GM12878 (cell line): ENCODE measurements at regions not wholly inside any gene's neighbourhood (a gene's known extent, or its start where the extent isn't known, plus 50 kb on each side); places are given as distances from the start of the nearest gene placed in this dataset.

Experiments
- ATAC-seq: fragments of 200-7000 bp; cut with Tn5 transposase; 3 replicates; pipeline ENCODE4 v1.9.1; 2020; ENCODE audit warnings: mild to moderate bottlenecking, moderate library complexity
- BruUV-seq: library from RNA; stranded (reverse); fragments of 400-500 nt; replicated peaks from 2 replicates; lab custom pipeline; 2021; lab: Mats Ljungman, UMichigan
- CTCF ChIA-PET: fragments of 300-600 bp; sonication (Branson Sonifier 250); formaldehyde crosslinking; extraction: SDS; loops from one replicate; lab custom pipeline; 2021; ENCODE audit warnings: inconsistent platforms; lab: Yijun Ruan, JAX
- POLR2A ChIA-PET: fragments of 350-600 bp; formaldehyde crosslinking; extraction: SDS; loops from one replicate; lab custom pipeline; 2021; ENCODE audit warnings: inconsistent platforms; lab: Charles Lee
- RAD21 ChIA-PET: fragments of 300-600 bp; sonication (Branson Sonifier 250); formaldehyde crosslinking; loops from one replicate; lab custom pipeline; 2023; ENCODE audit warnings: antibody characterized with exemption; ENCODE audit not compliant: unreplicated experiment; lab: Charles Lee
- SMC1A ChIA-PET: fragments of 300-600 bp; sonication (Branson Sonifier 250); formaldehyde crosslinking; loops from one replicate; lab custom pipeline; 2023; ENCODE audit not compliant: unreplicated experiment, uncharacterized antibody; lab: Charles Lee
- DNase-seq: peaks from one replicate; pipeline ENCODE4 v3.0.0-alpha.2; 2011; ENCODE audit warnings: low read depth, low spot score
- FAIRE-seq: peaks from 3 replicates; lab custom pipeline; 2011; peaks lifted over from hg19 to GRCh38; lab: Jason Lieb, UNC
- H2AFZ ChIP-seq: 2 replicates; pipeline ENCODE4 v1.6.0; 2011; ENCODE audit warnings: low read depth, low read length, control low read depth; ENCODE audit not compliant: control insufficient read depth
- H3K27ac ChIP-seq: 2 replicates; pipeline ENCODE4 v1.5.1; 2011; ENCODE audit warnings: control low read depth; ENCODE audit not compliant: control insufficient read depth, insufficient read depth
- H3K27me3 ChIP-seq, 2 experiments: replicated peaks in 1 of 2; 2 replicates each; pipeline versions ENCODE4 v1.6.0 to v1.6.1; 2011; ENCODE audit warnings: low read length in 1 of 2; ENCODE audit not compliant: control insufficient read depth in 2 of 2, insufficient read depth in 2 of 2
- H3K36me3 ChIP-seq, 2 experiments: 2 replicates each; pipeline ENCODE4 v1.5.1; 2011; ENCODE audit warnings: low read length in 1 of 2; ENCODE audit not compliant: control insufficient read depth in 2 of 2, insufficient read depth in 2 of 2
- H3K4me1 ChIP-seq: 2 replicates; pipeline ENCODE4 v1.6.1; 2011; ENCODE audit warnings: mild to moderate bottlenecking, low read length, moderate library complexity, mixed read lengths; ENCODE audit not compliant: control insufficient read depth, insufficient read depth
- H3K4me2 ChIP-seq: 2 replicates; pipeline ENCODE4 v1.6.0; 2011; ENCODE audit warnings: control low read depth; ENCODE audit not compliant: control insufficient read depth, insufficient read depth
- H3K4me3 ChIP-seq: fragments of 200-600 bp; sonication (generic); 2 replicates; pipeline ENCODE4 v1.5.1; 2016
- H3K79me2 ChIP-seq: 2 replicates; pipeline ENCODE4 v1.6.0; 2011; ENCODE audit warnings: low read length; ENCODE audit not compliant: control insufficient read depth, insufficient read depth
- H3K9ac ChIP-seq: 2 replicates; pipeline ENCODE4 v1.8.0; 2011; ENCODE audit warnings: low read length, control low read depth, mixed read lengths; ENCODE audit not compliant: control insufficient read depth, insufficient read depth
- H3K9me3 ChIP-seq: replicated peaks from 3 replicates; pipeline ENCODE4 v1.5.1; 2011; ENCODE audit warnings: mild to moderate bottlenecking, low read length; ENCODE audit not compliant: control insufficient read depth, insufficient read depth
- H4K20me1 ChIP-seq: 2 replicates; pipeline ENCODE4 v1.6.0; 2011; ENCODE audit not compliant: control insufficient read depth, insufficient read depth
- BCL11A ChIP-seq: IDR thresholded peaks from 2 replicates; pipeline ENCODE4 v1.6.1; 2011; ENCODE audit warnings: low read depth, low read length
- IRF4 ChIP-seq: IDR thresholded peaks from 2 replicates; pipeline ENCODE4 v1.6.1; 2011; ENCODE audit warnings: low read depth, low read length
- MXI1 ChIP-seq: fragments of 150-350 bp; IDR thresholded peaks from 2 replicates; pipeline ENCODE4 v1.6.1; 2011; ENCODE audit warnings: low read depth, mild to moderate bottlenecking, inconsistent platforms, low read length, improper control_type of control experiment
- NFIC ChIP-seq: IDR thresholded peaks from 2 replicates; pipeline ENCODE4 v1.6.1; 2012; ENCODE audit warnings: low read depth, mild to moderate bottlenecking, inconsistent platforms, low read length, moderate library complexity
- POLR2AphosphoS2 ChIP-seq: IDR thresholded peaks from 2 replicates; pipeline ENCODE4 v1.6.1; 2011; ENCODE audit warnings: low read depth, mild to moderate bottlenecking, low read length, improper control_type of control experiment, moderate library complexity
- RUNX3 ChIP-seq: IDR thresholded peaks from 2 replicates; pipeline ENCODE4 v1.6.1; 2012; ENCODE audit warnings: low read length, inconsistent platforms
- SMAD5 ChIP-seq: IDR thresholded peaks from 2 replicates; pipeline ENCODE4 v1.6.1; 2016; ENCODE audit warnings: antibody characterized with exemption, low read depth
- SRF ChIP-seq, 2 experiments: IDR thresholded peaks; 2 replicates each; pipeline ENCODE4 v1.6.1; 2011; ENCODE audit warnings: low read depth in 2 of 2, low read length in 2 of 2, mild to moderate bottlenecking in 1 of 2, moderate library complexity in 1 of 2
- WGBS: methylation state at CpG from one replicate; pipeline ENCODE4 v1.1.6; 2016; ENCODE audit warnings: low lambda C conversion rate; ENCODE audit not compliant: insufficient replicate concordance, insufficient coverage; ENCODE audit errors: missing lambda C conversion rate; 5-methylcytosine and 5-hydroxymethylcytosine counted together
- in situ Hi-C: fragments of 300-500 bp; cut with MboI; formaldehyde crosslinking; loops from 9 replicates; pipeline ENCODE4 v1.14.3; 2018; ENCODE audit warnings: mixed read lengths
- intact Hi-C: fragments of 100-400 bp; cut with micrococcal nuclease; formaldehyde crosslinking; loops from one replicate; pipeline ENCODE4 v1.14.2; 2022; ENCODE audit not compliant: unreplicated experiment

- TF ChIP-seq MXI1 (no peak), NFIC (no peak)
Measured at GRCh38 chr16:79276501-79276900, 324.0 kb downstream of the MAF start (continued).

- ChIA-PET SMC1A (no interaction called here), RAD21 (no interaction called here), POLR2A (interaction anchor here (0.7 kb wide), 1 partner anchor 749 kb away, joined by 9 read pairs; no protein-coding TSS in a partner anchor), CTCF (no interaction called here)
- peaks cover 0 to 3% of the 10 kb centered on the region in 2 experiments; a peak in 1 of 4 replicates for H3K27me3 ChIP-seq
- no peaks in the 10 kb centered on the region for H3K36me3 ChIP-seq
- in situ Hi-C loops (no loop called here), intact Hi-C loops (no loop called here)
- DNase-seq (no peak), FAIRE-seq (no peak), ATAC-seq (no peak)
- no peak overlapping the region for H2AFZ ChIP-seq
- no peaks in the 10 kb centered on the region; the same call in 2 of the 3 replicates for H3K9me3 ChIP-seq
- peaks cover 18% of the 10 kb centered on the region for H3K4me1 ChIP-seq
- H3K9ac ChIP-seq = no peak overlapping the region
- WGBS = 42% methylated on average over 4 of the region's 4 CpGs
- no peak for TF ChIP-seq SMAD5
- TF ChIP-seq SRF (IDR thresholded peaks at IDR 0.05; ENCODE audit: low read depth in 2 of 2, low read length in 2 of 2) = no peak
- H3K4me2 ChIP-seq = no peak overlapping the region
- H3K79me2 ChIP-seq = no peaks in the 10 kb centered on the region
- H3K4me3 ChIP-seq = no peak overlapping the region
- BruUV-seq = no TSS peak
- no peaks in the 10 kb centered on the region for H4K20me1 ChIP-seq
- no peak overlapping the region for H3K27ac ChIP-seq
Measured at GRCh38 chr16:79274264-79274663, 326.3 kb downstream of the MAF start.

- H3K9me3 ChIP-seq = no peaks in the 10 kb centered on the region; the same call in 2 of the 3 replicates
- no peaks in the 10 kb centered on the region for H4K20me1 ChIP-seq
- no peak overlapping the region for H3K4me2 ChIP-seq
- SMC1A ChIA-PET = no interaction called here
- H3K79me2 ChIP-seq = no peaks in the 10 kb centered on the region
- 3% methylated on average over 19 of the region's 19 CpGs for WGBS
- in situ Hi-C loops = no loop called here
- ATAC-seq = 0 out of 3 replicates have a peak, but pooled peaks have one; percentile 19
- peaks cover 11% of the 10 kb centered on the region for H3K4me1 ChIP-seq
- no peak overlapping the region for H3K4me3 ChIP-seq
- 0 out of 2 replicates have a peak, but pooled peaks have one; percentile 36 for TF ChIP-seq BCL11A
- 0 out of 2 replicates have a peak, but pooled peaks have one; percentile 27 for TF ChIP-seq IRF4
- TF ChIP-seq RUNX3 = peak; percentile 60; the same call in 1 of the 2 replicates
- no peak for TF ChIP-seq POLR2AphosphoS2
- TF ChIP-seq, all 136 proteins: peak for 3
- DNase-seq = no peak
- ChIA-PET RAD21 (no interaction called here), POLR2A (no interaction called here), CTCF (no interaction called here)
- H3K36me3 ChIP-seq = no peaks in the 10 kb centered on the region
- no peaks in the 10 kb centered on the region for H3K27me3 ChIP-seq
- H3K27ac ChIP-seq = no peak overlapping the region
- intact Hi-C loops = no loop called here
- H3K9ac ChIP-seq = no peak overlapping the region
- H2AFZ ChIP-seq = no peak overlapping the region
- no TSS peak for BruUV-seq
- no peak for FAIRE-seq
Measured at GRCh38 chr16:79272141-79272577, 328.4 kb downstream of the MAF start.
